ENCODE measurements at regions not wholly inside any gene's neighbourhood (a gene's known extent, or its start where the extent isn't known, plus 50 kb on each side); places are given as distances from the start of the nearest gene placed in this dataset.

- in situ Hi-C loops (cut with HindIII; ENCODE audit: low pct_unique_long_range_greater_than_20kb, low sequenced_read_pairs) (no loop called here), intact Hi-C loops (cut with micrococcal nuclease; ENCODE audit: unreplicated experiment) (no loop called here)
- Histone ChIP-seq H3K4me3 (ENCODE audit: low read depth in 2 of 2, low read length in 2 of 2) (no peak overlapping the region), H3K36me3 (ENCODE audit: control insufficient read depth, insufficient read depth, low read length) (no peaks in the 10 kb centered on the region), H3K9me3 (ENCODE audit: control insufficient read depth, insufficient read depth, low read depth, low read length) (no peaks in the 10 kb centered on the region; the same call in 1 of the 2 replicates), H3K27ac (ENCODE audit: low read length) (no peak overlapping the region), H3K27me3 (ENCODE audit: control insufficient read depth, insufficient read depth, low read length) (no peaks in the 10 kb centered on the region), H3K4me1 (ENCODE audit: control insufficient read depth, insufficient read depth, low read length) (no peaks in the 10 kb centered on the region)
- DNase-seq (ENCODE audit: low read depth, low spot score), result no peak
- ChIA-PET CTCF (no interaction called here), POLR2A (no interaction called here)
- ATAC-seq, result no peak
- BruUV-seq (replicated peaks), result no TSS peak
- TF ChIP-seq POLR2AphosphoS5 (IDR thresholded peaks at IDR 0.05; ENCODE audit: low read depth, low read length) (no peak), TCF7L2 (IDR thresholded peaks at IDR 0.05; ENCODE audit: low read depth, low read length) (no peak), REST (IDR thresholded peaks at IDR 0.05; ENCODE audit: insufficient read depth in 1 of 2, low read depth in 2 of 2, low read length in 1 of 2) (no peak), CTCF (IDR thresholded peaks at IDR 0.05) (no peak), SIN3A (IDR thresholded peaks at IDR 0.05; ENCODE audit: borderline replicate concordance, insufficient read depth, low read depth, low read length) (no peak)
These were observed 660.5 kb upstream of the MAN1A1 start for GRCh38 chr6:120010075-120010474.

GRCh38 chr6:120005292-120005976 lies 655.9 kb upstream of the MAN1A1 start:
- Histone ChIP-seq H3K27me3 (ENCODE audit: control insufficient read depth, insufficient read depth, low read length) (no peaks in the 10 kb centered on the region), H3K27ac (ENCODE audit: low read length) (no peak overlapping the region), H3K4me1 (ENCODE audit: control insufficient read depth, insufficient read depth, low read length) (no peaks in the 10 kb centered on the region), H3K4me3 (ENCODE audit: low read depth in 2 of 2, low read length in 2 of 2) (peak overlapping the region; percentile 20 to 45), H3K9me3 (ENCODE audit: control insufficient read depth, insufficient read depth, low read depth, low read length) (no peaks in the 10 kb centered on the region), H3K36me3 (ENCODE audit: control insufficient read depth, insufficient read depth, low read length) (no peaks in the 10 kb centered on the region)
- in situ Hi-C loops (cut with HindIII; ENCODE audit: low pct_unique_long_range_greater_than_20kb, low sequenced_read_pairs), result no loop called here
- TF ChIP-seq TCF7L2 (IDR thresholded peaks at IDR 0.05; ENCODE audit: low read depth, low read length), result no peak
- TF ChIP-seq REST (IDR thresholded peaks at IDR 0.05; ENCODE audit: insufficient read depth in 1 of 2, low read depth in 2 of 2, low read length in 1 of 2), result no peak
- no peak for TF ChIP-seq SIN3A (IDR thresholded peaks at IDR 0.05; ENCODE audit: borderline replicate concordance, insufficient read depth, low read depth, low read length)
- no peak for TF ChIP-seq POLR2AphosphoS5 (IDR thresholded peaks at IDR 0.05; ENCODE audit: low read depth, low read length)
- TF ChIP-seq CTCF (IDR thresholded peaks at IDR 0.05), result no peak
- DNase-seq (ENCODE audit: low read depth, low spot score), result peak; percentile 8
- intact Hi-C loops (cut with micrococcal nuclease; ENCODE audit: unreplicated experiment), result no loop called here
- ChIA-PET CTCF (no interaction called here), POLR2A (no interaction called here)
- ATAC-seq, result peak; percentile 68
- no TSS peak for BruUV-seq (replicated peaks)
